ENCODE measurements at regions not wholly inside any gene's neighbourhood (a gene's known extent, or its start where the extent isn't known, plus 50 kb on each side); places are given as distances from the start of the nearest gene placed in this dataset.

GRCh38 chr3:16797831-16798230, 86.9 kb upstream of the PLCL2 start:
- POLR2A ChIA-PET: no interaction called here
- BruUV-seq (replicated peaks): no TSS peak

GRCh38 chr3:16798738-16799137, 86.0 kb upstream of the PLCL2 start:
- dilution Hi-C loops (cut with MboI; ENCODE audit: extremely low pct_ligation_motif_present, low sequenced_read_pairs): no loop called here

More at GRCh38 chr3:16797831-16798230, 86.9 kb upstream of the PLCL2 start:
- Histone ChIP-seq H3K36me3 (ENCODE audit: control insufficient read depth in 2 of 2, extremely low read depth in 1 of 2, insufficient read depth in 2 of 2, low read length in 2 of 2) (no peaks in the 10 kb centered on the region), H3K27ac (ENCODE audit: insufficient read depth, low read depth, low read length) (no peak overlapping the region), H3K4me3 (replicated peaks in 1 of 3; ENCODE audit: insufficient read depth in 1 of 3, low read depth in 1 of 3, low read length in 3 of 3) (no peak overlapping the region), H2AFZ (ENCODE audit: low read depth, low read length) (no peak overlapping the region), H3K9me3 (replicated peaks; ENCODE audit: control insufficient read depth, insufficient read depth, low read length) (no peaks in the 10 kb centered on the region), H3K4me2 (ENCODE audit: insufficient read depth, low read length) (no peak overlapping the region), H4K20me1 (replicated peaks; ENCODE audit: control insufficient read depth, extremely low read depth, insufficient read depth, low read length) (no peaks in the 10 kb centered on the region), H3K27me3 (ENCODE audit: control insufficient read depth in 2 of 2, insufficient read depth in 2 of 2, low read length in 2 of 2) (peaks cover 2 to 3% of the 10 kb centered on the region in 2 experiments), H3K9ac (replicated peaks; ENCODE audit: extremely low read depth, insufficient read depth, low read length) (no peak overlapping the region), H3K4me1 (ENCODE audit: control insufficient read depth, extremely low read depth, insufficient read depth, low read length) (no peaks in the 10 kb centered on the region), H3K9me1 (replicated peaks; ENCODE audit: control insufficient read depth, extremely low read depth, insufficient read depth, low read length) (no peaks in the 10 kb centered on the region), H3K79me2 (ENCODE audit: control insufficient read depth, insufficient read depth, low read length) (no peaks in the 10 kb centered on the region)
- TF ChIP-seq POLR2A (IDR thresholded peaks at IDR 0.05; ENCODE audit: low read depth, low read length) (no peak), GATA2 (IDR thresholded peaks at IDR 0.05; ENCODE audit: insufficient read depth, insufficient read length, low read depth, low read length) (no peak), MYC (IDR thresholded peaks at IDR 0.05; ENCODE audit: low read depth, low read length) (no peak), EZH2 (IDR thresholded peaks at IDR 0.05; ENCODE audit: borderline replicate concordance, low read depth, low read length, severe bottlenecking) (no peak)
- DNase-seq (ENCODE audit: low read depth, low spot score) (no peak), FAIRE-seq (no peak)
- intact Hi-C loops (cut with micrococcal nuclease) (no loop called here), dilution Hi-C loops (cut with MboI; ENCODE audit: extremely low pct_ligation_motif_present, low sequenced_read_pairs) (no loop called here)
- CTCF ChIA-PET: no interaction called here

More at GRCh38 chr3:16798738-16799137, 86.0 kb upstream of the PLCL2 start:
- no TSS peak for BruUV-seq (replicated peaks)
- ChIA-PET POLR2A (no interaction called here), CTCF (no interaction called here)
- H3K27me3 ChIP-seq (ENCODE audit: control insufficient read depth in 2 of 2, insufficient read depth in 2 of 2, low read length in 2 of 2): peaks cover 2 to 3% of the 10 kb centered on the region in 2 experiments
- H3K79me2 ChIP-seq (ENCODE audit: control insufficient read depth, insufficient read depth, low read length): no peaks in the 10 kb centered on the region
- no peak overlapping the region for H3K4me2 ChIP-seq (ENCODE audit: insufficient read depth, low read length)
- H3K9me3 ChIP-seq (replicated peaks; ENCODE audit: control insufficient read depth, insufficient read depth, low read length): no peaks in the 10 kb centered on the region
- FAIRE-seq (no peak), DNase-seq (ENCODE audit: low read depth, low spot score) (no peak)
- no peak for TF ChIP-seq MAX (IDR thresholded peaks at IDR 0.05; ENCODE audit: insufficient read depth, insufficient read length)
- no peak for TF ChIP-seq FOS (IDR thresholded peaks at IDR 0.05; ENCODE audit: borderline replicate concordance, insufficient read depth, low read length)
- no peak for TF ChIP-seq POLR2AphosphoS5 (IDR thresholded peaks at IDR 0.05; ENCODE audit: insufficient read depth, low read depth, low read length)
- TF ChIP-seq POLR2A (IDR thresholded peaks at IDR 0.05; ENCODE audit: low read depth, low read length): no peak
- H2AFZ ChIP-seq (ENCODE audit: low read depth, low read length): no peak overlapping the region
- no peak overlapping the region for H3K27ac ChIP-seq (ENCODE audit: insufficient read depth, low read depth, low read length)
- intact Hi-C loops (cut with micrococcal nuclease): no loop called here
- H3K4me1 ChIP-seq (ENCODE audit: control insufficient read depth, extremely low read depth, insufficient read depth, low read length): no peaks in the 10 kb centered on the region
- no peaks in the 10 kb centered on the region for H4K20me1 ChIP-seq (replicated peaks; ENCODE audit: control insufficient read depth, extremely low read depth, insufficient read depth, low read length)
- no peaks in the 10 kb centered on the region for H3K9me1 ChIP-seq (replicated peaks; ENCODE audit: control insufficient read depth, extremely low read depth, insufficient read depth, low read length)
- H3K4me3 ChIP-seq (replicated peaks in 1 of 3; ENCODE audit: insufficient read depth in 1 of 3, low read depth in 1 of 3, low read length in 3 of 3): no peak overlapping the region
- H3K36me3 ChIP-seq (ENCODE audit: control insufficient read depth in 2 of 2, extremely low read depth in 1 of 2, insufficient read depth in 2 of 2, low read length in 2 of 2): no peaks in the 10 kb centered on the region
- no peak overlapping the region for H3K9ac ChIP-seq (replicated peaks; ENCODE audit: extremely low read depth, insufficient read depth, low read length)

All from endothelial cell of umbilical vein (primary cell).